DMS53 (cell line): ENCODE measurements at regions not wholly inside any gene's neighbourhood (a gene's known extent, or its start where the extent isn't known, plus 50 kb on each side); places are given as distances from the start of the nearest gene placed in this dataset.

ENCODE experiments used
- DNase-seq: peaks from one replicate; lab custom pipeline; 2025; lab: John Stamatoyannopoulos, UW

- DNase-seq = no peak
Measured at GRCh38 chr18:22673182-22673862, 255.6 kb upstream of the CTAGE1 start.

GRCh38 chr18:22674272-22674671 is 256.6 kb upstream of the CTAGE1 start:
- no peak for DNase-seq

GRCh38 chr18:22675006-22675405 is 257.3 kb upstream of the CTAGE1 start:
- DNase-seq = no peak

- DNase-seq = no peak
Measured at GRCh38 chr18:22676423-22676822, 256.7 kb upstream of the RBBP8 start.

GRCh38 chr18:22678486-22678885 is 254.6 kb upstream of the RBBP8 start:
- DNase-seq = no peak

GRCh38 chr18:22680944-22681343 is 252.2 kb upstream of the RBBP8 start:
- DNase-seq = no peak

GRCh38 chr18:22681908-22682307 is 251.2 kb upstream of the RBBP8 start:
- no peak for DNase-seq

- no peak for DNase-seq
Measured at GRCh38 chr18:22682720-22683119, 250.4 kb upstream of the RBBP8 start.

GRCh38 chr18:22683196-22683676 is 249.9 kb upstream of the RBBP8 start:
- DNase-seq = peak; percentile 90

GRCh38 chr18:22683786-22684185 is 249.3 kb upstream of the RBBP8 start:
- peak; percentile 34 for DNase-seq

- peak; percentile 3 for DNase-seq
Measured at GRCh38 chr18:22684268-22684667, 248.9 kb upstream of the RBBP8 start.

- DNase-seq = no peak
Measured at GRCh38 chr18:22685788-22686187, 247.3 kb upstream of the RBBP8 start.

GRCh38 chr18:22687892-22688680 is 245.0 kb upstream of the RBBP8 start:
- no peak for DNase-seq

- no peak for DNase-seq
Measured at GRCh38 chr18:22688877-22689496, 244.1 kb upstream of the RBBP8 start.

GRCh38 chr18:22689712-22690111 is 243.4 kb upstream of the RBBP8 start:
- DNase-seq = peak; percentile 8

- DNase-seq = peak; percentile 27
Measured at GRCh38 chr18:22690556-22690955, 242.6 kb upstream of the RBBP8 start.

- DNase-seq = no peak
Measured at GRCh38 chr18:22691946-22692710, 241.0 kb upstream of the RBBP8 start.

- no peak for DNase-seq
Measured at GRCh38 chr18:22694954-22695353, 238.2 kb upstream of the RBBP8 start.

- no peak for DNase-seq
Measured at GRCh38 chr18:22695674-22696073, 237.5 kb upstream of the RBBP8 start.

GRCh38 chr18:22697561-22697960 is 235.6 kb upstream of the RBBP8 start:
- no peak for DNase-seq

GRCh38 chr18:22698711-22699110 is 234.4 kb upstream of the RBBP8 start:
- peak; percentile 5 for DNase-seq

GRCh38 chr18:22699629-22700028 is 233.5 kb upstream of the RBBP8 start:
- no peak for DNase-seq
